Stimulated activated naive CD8-positive, alpha-beta T cell treated with anti-CD3 and anti-CD28 coated beads, Interleukin-15, Interleukin-2, amounts not matched to agents 100 U/mL and 50 U/mL, for 24 hours (primary cell): ENCODE measurements at regions not wholly inside any gene's neighbourhood (a gene's known extent, or its start where the extent isn't known, plus 50 kb on each side); places are given as distances from the start of the nearest gene placed in this dataset.

Source experiments
- ATAC-seq: fragments of 150-1000 bp; cut with Tn5 transposase; one replicate; pipeline ENCODE4 v1.10.0; 2021
- DNase-seq: peaks from one replicate; pipeline ENCODE4 v3.0.0; 2021

DNA sequence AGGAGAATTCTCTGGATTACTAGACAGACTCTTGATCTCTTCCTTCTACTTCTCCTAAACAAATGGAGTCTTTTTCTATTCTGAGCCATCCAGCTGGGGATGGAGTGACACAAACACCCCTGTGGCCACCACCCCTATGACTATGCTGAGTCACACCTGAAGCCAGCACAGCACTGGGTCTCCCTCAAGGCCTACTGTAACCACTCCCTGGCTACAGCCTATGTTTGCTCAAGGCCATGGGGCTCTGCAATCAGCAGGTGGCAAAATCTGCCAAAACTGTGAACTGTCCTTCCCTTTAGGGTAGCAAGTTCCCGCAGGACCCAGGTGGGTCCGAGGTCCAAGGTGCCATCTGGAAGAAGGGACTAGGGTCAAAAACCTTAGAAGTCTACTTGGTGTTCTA lies 132.3 kb downstream of the TINAG start:
- ATAC-seq (no peak), DNase-seq (no peak)

DNA sequence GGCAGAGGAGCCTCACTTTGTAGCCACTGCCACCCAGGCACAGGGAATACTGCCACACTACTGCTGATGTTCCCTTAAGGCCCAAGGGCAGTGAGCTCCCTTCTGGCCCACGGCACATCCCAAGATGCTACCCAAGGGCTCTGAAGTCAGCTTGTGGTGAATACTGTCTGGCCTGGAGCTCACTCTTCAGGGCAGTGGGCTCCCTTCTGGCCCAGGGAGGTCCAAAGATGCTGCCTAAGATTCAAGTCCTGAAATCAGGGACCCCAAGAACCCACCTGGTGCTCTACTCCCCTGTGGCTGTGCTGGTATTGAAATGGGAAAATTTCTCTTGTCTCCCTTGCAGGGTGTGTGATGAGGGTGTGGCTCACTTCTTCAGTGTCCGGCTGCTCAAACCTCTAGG lies 132.8 kb downstream of the TINAG start:
- DNase-seq (no peak), ATAC-seq (no peak)

DNA sequence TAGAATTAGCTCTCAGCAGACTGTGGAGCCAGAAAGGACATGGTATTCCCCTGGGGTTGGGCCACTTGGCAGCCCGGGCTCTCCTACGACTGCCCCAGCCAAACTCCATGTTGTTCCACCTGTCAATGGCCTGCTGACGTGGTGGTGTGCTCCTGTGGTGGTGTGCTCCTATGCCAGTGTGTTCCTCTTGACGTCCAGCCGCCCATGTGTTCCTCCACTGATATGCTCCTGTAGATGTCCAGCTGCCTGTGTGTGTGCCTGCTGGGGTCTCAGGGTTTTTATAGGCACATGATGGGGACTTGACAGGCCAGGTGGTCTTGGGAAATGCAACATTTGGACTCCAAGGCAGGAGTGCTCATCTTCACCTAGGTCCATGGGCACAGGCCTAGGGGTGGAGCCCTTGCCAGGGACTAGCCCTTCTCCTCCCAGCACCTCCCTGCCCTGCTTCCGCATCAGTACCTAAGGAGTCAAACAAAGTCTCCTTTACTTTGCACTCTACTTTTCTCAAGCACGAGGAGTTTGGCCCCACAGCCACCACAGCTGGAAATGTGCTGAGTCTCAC lies 133.5 kb downstream of the TINAG start:
- DNase-seq (no peak), ATAC-seq (no peak)

DNA sequence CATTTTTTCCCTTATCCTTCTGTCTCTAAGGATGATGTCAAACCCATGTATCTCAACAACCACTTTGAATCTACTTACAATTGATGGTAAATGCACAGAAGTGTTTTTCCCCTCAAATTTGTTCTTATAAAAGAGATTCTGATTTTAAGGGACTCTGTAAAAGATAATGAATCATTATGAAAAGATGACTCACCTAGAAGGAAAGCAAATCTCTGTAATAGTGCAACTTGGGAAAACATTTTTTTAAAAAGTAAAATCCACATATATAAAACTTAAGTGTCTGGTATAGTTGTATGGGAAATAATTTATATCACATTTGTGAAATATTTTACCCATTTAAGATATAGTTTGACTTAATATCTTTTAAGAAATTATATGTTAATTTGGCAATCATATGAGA lies 137.0 kb downstream of the TINAG start:
- ATAC-seq: no peak
- no peak for DNase-seq

DNA sequence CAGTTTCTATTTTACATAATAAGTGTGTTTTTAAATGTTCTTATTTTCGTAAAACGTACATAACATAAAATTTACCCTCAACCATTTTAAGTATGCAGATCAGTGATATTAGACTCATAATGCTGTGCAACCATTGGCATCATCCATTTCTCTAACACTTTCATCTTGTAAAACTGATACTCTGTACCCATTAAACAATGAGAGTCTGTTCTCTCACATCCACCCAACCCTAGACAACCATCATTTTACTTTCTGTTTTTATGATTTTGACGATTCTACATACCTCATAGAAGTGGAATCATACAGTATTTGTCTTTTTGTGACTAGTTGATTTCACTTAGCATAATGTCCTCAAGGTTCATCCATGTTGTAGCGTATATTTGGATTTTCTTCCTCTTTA lies 140.4 kb downstream of the TINAG start:
- ATAC-seq: no peak
- DNase-seq: no peak

DNA sequence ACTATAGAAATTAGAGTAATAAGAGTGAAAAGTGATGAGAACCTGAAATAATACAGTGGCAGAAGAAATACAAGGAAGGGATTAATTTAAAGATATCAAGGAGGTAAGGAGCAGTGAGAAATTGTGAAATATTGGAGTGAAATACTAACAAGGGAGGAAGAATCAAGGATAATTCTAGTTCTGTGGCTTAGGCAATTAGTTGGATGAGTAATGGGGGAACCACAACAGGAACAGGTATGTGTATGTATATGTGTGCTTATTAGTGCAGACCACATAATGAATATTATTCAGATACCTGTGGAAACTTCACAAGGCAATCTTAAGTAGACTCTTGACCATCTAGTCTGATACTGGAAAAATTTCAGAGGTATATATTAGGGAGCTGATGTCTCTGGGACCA lies 143.3 kb downstream of the TINAG start:
- no peak for ATAC-seq
- no peak for DNase-seq

DNA sequence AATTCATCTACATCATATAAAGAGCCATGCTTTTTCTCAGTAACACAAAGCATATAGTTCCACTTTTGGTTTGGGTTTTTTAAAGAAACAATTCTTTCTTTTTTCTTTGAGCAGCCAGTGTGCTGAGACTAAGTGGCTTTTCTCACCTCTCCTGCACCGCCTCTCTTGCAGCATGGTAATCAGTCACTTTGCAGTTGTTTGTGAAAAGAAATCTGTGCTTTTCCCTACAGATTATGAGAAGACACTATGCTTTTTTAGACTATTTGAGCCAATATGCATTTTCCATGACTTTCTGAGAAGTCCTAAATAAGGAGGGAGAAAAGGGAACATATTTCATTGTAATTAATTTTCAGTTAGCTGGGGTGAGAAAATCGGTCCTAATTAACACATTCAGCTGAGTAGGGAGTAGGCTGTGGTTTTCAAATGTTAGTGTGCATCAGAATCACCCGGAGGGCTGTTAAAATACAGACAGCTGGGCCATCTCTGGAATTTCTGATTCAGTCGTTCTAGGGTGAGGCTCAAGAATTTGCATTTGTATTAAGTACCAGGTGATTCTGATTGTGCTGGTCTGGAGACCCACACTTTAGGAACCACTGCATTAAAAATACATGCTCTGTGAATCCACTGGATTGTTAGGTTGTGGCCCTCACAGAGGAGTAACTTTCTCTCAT lies 155.2 kb downstream of the TINAG start:
- no peak for DNase-seq

DNA sequence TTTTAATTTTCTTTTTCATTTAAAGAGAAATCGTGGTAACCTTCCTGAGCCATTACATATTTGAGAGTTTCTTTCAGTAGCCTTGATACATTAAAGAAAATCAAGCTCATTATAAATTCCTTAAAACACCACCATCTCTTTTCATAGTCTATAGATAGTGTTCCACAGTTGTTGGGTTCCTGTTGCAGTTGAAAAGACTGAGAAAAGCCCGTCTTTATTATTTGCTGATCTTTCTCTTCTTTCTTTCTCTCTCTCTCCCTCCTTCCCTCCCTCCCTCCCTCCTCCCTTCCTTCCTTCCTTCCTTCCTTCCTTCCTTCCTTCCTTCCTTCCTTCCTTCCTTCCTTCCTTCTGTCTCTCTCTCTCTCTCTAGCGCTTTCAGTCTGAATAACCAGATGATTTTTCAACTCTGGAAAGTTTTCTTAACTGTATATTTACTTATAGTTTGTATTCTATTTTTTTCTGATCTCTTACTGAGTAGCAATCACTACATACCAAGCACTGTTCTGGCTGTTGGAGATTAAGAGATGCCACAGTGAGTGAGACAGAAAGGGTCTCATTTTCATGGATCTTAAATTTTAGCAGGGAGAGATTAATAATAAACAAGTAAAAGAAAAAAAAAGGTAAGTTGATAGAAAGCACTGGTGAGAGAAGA lies 157.5 kb downstream of the TINAG start:
- no peak for ATAC-seq
- DNase-seq: no peak

More for the DNA sequence above, 155.2 kb downstream of the TINAG start:
- ATAC-seq: no peak

DNA sequence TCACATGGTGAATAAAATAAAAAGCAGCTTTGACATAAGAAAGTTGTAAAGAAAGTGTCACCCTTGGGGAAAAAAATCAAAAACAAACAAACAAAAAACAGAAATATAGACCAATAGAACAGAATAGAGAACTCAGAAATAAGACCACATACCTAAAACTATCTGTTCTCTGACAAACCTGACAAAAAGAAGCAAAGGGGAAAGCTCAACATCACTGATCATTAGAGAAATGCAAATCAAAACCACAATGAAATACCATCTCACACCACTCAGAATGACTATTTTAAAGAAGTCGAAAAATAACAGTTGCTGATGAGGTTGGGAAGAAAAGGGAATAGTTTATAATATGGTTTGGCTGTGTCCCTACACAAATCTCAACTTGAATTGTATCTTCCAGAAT lies 159.1 kb downstream of the TINAG start:
- ATAC-seq (no peak), DNase-seq (no peak)

DNA sequence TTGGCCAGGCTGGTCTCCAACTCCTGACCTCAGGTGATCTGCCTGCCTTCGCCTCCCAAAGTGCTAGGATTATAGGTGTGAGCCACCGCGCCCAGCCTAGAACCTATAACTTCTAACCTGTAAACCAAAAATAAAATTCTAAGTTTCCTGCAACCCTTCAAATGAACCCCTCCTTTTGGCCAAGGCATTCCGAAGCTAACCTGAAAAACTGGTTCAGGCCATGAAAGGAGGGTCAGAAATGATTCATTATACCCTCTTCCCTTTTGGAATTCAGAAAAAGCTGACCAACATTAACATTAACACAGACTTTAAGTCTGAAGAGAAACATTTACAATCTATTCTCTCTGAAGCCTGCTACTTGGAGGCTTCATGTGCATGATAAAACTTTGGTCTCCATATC lies 165.1 kb downstream of the TINAG start:
- ATAC-seq: no peak
- DNase-seq: no peak

DNA sequence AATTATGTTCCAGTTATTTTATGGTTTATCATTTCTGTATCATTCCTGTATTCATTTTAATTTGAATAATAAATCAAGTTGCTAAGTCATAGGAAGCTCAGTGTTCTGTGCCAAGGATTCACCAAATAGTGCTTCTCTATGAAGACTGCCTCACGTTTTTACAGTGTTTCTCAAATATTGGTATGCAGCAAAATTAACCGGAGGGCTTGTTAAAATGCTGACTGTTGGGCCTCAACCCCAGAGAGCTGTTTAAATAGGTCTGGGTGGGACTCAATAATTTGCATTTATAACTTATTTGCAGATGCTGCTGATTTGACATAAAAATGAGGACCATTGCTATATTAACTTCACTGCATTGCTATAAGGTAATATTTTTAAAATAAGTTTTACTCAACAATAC lies 166.7 kb downstream of the TINAG start:
- ATAC-seq (no peak), DNase-seq (no peak)

DNA sequence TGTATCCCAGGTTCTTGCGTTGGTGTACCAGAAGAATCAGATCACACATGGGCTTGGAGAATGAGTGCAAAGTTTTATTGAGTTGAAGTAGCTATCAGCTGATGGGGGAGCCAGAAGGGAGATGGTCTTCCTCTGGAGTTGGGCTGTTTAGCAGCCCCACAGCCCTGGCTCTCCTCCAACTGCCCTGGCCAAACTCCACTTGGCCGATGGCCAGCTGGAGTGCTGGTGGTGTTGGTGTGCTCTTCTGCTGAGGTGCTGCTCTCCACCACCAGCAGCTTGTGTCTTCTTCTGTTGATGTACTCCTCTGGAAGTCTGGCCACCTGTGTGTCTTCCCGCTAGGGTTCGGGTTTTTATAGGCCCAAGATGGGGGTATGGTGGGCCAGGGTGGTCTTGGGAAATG lies 172.8 kb downstream of the TINAG start:
- DNase-seq (no peak), ATAC-seq (no peak)

DNA sequence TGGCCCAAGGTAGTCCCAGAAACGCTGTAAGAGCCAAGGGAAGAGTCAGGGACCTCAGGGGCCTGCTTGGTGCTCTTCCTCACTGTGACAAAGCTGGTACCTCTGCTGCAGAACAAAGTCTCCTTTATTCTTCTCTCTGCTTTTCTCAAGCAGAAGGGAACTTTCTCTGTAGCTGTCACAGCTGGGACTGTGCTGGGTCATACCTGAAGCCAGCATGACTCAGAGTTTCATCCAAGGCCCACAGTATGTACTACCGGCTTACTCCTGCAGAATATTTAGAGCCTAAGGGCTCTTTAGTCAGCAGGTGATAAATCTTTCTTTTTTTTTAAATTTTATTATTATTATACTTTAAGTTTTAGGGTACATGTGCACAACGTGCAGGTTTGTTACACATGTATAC lies 183.2 kb downstream of the TINAG start:
- ATAC-seq: no peak
- DNase-seq: no peak

DNA sequence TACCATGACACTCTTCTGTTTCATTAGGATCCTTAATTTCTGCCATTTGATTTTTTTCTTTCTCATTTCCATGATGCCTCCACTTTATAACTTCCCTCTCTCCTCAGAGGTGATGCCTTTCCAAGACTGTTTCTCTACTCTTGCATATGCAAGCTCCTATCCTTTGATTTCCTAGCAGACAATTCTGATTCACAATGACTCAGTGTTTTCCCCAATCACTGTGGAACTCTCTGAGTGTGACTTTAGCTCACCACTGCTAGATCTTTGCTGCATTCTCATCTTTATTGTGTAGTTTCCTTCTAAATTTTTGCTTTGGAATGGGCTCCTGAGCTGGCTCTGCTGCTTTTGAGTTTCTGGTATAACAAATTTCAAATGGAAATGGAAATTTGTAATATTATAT lies 184.9 kb downstream of the TINAG start:
- no peak for ATAC-seq
- DNase-seq: no peak

DNA sequence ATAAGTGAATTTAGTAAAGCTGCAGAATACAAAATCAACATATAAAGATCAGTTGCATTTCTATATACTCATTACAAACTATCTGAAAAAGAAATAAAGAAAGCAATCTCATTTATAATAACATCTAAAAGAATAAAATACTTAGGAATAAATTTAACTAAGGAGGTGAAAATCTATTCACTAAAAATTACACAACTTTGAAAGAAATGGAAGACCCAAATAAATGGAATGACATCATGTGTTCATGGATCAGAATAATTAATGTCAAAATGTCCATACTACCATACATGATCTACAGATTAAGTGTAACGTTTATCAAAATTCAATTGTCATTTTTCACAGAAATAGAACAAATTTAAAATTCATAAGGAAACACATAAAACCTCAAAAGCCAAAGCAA lies 194.9 kb downstream of the TINAG start:
- DNase-seq (no peak), ATAC-seq (no peak)

DNA sequence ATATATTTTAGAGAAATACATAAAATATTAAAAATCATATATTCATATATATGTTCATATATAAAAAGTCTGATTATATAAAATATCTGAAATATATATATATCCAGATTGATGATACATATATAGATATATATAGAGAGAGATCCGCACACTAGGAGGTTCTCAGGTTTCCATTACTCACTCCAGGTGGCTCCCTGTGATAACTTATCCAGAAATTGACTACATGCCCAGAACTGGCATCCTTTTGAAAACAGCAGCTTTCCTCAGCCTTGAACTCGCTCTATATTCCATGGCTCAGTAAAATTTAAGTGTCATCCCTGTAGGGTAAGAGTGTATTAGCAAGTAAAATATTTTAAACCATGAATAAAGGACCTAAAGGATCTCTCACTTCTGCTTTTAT lies 206.8 kb downstream of the TINAG start:
- DNase-seq: no peak
- ATAC-seq: no peak

DNA sequence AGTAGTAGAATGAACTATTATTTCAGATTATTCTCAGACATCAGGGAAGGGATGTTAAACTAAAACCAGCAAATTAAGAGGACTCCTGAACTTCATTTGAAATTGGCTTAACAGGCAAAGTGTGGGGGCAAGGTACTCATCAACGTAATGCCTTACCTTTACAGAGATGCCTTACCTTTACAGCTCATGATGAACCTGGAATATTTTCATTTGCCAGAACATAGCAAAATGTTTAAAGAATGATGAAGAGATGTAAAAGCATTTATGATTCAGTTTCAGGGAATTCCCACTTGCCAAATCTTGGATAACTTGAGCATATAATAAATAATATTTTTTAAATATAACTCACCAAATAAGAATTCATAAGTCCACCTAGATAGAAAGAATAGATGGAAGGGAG lies 207.5 kb downstream of the TINAG start:
- ATAC-seq: no peak

DNA sequence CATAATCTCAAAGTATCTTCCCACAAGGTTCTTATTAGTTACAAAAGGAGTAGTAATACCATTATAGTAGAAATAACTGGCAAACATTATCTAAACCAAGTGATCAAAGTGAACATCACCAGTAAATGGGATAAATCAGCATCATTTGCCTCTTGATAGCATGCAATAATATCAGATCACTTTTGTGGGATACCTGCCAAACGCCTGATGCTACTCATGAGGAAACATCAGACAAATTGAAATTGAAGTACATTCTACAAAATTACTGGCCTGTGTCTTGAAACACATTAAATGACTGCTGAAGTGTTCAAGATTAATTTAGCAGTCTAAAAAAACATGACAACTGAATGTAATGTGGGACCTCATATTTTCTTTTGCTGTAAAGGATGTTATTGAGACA lies 208.1 kb downstream of the TINAG start:
- ATAC-seq: no peak
- DNase-seq: no peak

More for the DNA sequence above, 207.5 kb downstream of the TINAG start:
- no peak for DNase-seq

DNA sequence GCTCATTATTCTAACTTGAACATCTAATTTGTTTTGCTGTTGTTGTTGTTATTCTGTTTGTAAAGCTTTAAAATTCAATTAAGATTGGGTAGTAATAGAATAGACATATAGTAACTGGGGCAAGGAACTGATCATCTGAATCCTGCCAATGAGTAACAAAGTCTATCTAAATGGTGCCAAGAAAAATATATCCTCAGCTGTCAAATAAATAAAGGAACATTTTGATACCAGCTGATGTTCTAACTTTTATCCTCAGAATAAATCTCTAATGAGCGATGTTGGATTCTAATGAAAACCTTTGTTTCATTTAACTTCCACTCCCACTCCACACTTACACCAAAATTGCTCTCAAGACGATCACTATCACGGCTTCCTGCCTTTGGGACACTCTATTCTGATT lies 210.9 kb downstream of the TINAG start:
- no peak for DNase-seq
- ATAC-seq: no peak

DNA sequence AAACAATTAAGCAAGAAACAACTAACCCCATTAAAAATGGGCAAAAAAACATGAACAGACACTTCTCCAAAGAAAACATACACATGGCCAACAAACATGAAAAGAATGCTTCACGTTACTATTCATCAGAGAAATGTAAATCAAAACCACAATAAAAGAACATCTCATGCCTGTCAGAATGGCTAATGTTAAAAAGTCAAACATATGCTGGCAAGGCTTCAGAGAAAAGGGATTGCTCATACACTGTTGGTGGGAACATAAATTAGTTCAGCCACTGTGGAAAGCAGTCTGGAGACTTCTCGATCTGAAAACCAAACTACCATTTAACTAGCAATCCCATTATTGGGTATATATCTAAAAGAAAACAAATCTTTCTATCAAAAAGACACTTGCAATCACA lies 217.5 kb downstream of the TINAG start:
- no peak for DNase-seq
- no peak for ATAC-seq

DNA sequence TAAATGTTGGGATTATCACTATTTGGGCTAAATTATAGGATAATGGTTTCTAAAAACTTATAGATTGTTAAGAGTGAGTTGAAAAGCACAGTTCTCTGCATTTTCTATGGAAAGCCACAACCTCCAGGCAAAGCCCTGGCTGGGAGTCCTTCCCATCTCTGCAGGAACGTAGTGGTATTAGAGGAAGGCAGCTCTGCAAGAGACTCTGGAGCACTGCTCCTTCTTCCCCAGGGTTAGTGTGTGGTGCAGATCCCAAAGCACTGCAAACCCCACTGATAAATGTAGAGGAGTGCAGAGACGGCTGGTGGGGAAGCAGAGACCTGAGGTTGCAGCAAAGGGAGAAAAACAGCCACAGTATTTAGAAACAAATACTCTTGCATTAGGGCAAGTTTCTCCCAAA lies 225.3 kb downstream of the TINAG start:
- DNase-seq (no peak), ATAC-seq (no peak)

DNA sequence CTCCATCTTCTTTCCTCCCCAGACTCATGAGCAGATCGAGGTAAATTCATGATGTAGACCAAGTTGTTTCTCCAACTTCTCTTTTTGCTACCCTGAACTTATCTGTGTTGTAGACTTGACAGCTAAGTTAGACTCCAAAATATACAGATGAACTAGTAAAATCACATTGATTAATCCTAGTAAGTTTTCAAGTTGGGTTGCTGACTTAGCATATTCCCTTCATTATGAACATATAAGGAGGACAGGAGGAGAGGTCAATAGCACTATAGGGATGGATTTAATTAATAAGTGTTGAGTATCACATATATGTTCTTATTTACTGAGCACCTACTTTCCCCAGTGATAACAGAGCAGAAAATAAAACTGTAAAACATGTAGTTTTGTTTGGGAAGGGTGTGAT lies 227.3 kb downstream of the TINAG start:
- DNase-seq: no peak
- no peak for ATAC-seq

DNA sequence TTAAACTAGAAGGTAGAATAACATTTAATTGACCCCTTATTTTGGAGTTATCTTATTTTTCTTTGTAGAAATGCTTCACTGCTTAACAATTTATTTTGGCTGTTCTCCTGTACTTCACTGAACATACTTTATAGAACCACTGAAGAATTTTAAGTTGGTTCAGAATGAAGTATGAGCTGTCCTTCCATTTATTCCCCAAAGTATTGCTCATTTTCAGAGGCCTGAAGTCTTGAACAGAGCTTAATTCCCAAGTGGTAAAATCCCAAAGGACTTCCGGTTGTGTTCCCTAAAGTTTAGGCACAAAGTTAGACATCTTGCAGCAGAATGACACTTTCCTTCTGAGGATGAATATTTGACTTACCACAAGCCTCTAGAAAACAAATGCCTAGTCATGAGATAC lies 233.3 kb downstream of the TINAG start:
- no peak for DNase-seq

DNA sequence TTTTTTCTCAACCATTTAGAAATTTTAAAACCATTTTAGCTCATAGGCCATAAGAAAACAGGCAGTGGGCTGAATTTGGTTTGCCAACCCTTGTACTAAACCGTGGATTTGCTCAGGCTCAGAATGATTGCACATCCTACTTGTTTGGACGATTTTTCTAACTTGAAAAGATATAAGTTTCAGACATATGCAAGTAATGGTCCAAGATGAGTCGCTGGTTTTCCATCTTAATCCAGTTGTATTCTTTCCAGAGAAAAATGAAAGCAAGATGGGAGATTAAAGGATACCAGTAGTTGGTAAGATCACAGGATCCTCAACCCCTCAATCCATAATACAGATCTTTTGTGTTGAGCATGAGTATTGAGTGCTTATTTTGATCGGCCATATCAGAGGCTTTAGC lies 250.9 kb downstream of the TINAG start:
- DNase-seq (no peak), ATAC-seq (no peak)

More for the DNA sequence above, 233.3 kb downstream of the TINAG start:
- no peak for ATAC-seq
